DOHH2 (cell line): ENCODE measurements at regions not wholly inside any gene's neighbourhood (a gene's known extent, or its start where the extent isn't known, plus 50 kb on each side); places are given as distances from the start of the nearest gene placed in this dataset.

ENCODE experiments used
- H3F3A ChIP-seq: fragments of 200-600 bp; sonication (generic), shearing (Covaris generic); 2 replicates; pipeline ENCODE4 v1.6.0; 2016; ENCODE audit warnings: antibody characterized with exemption, mild to moderate bottlenecking; ENCODE audit not compliant: control insufficient read depth, insufficient read depth
- H3K27ac ChIP-seq: fragments of 200-600 bp; sonication (generic); 2 replicates; pipeline ENCODE4 v1.5.1; 2014; ENCODE audit warnings: low read depth, mild to moderate bottlenecking, low read length, moderate library complexity
- H3K27me3 ChIP-seq: fragments of 200-600 bp; sonication (generic); 2 replicates; pipeline ENCODE4 v1.6.1; 2014; ENCODE audit warnings: mild to moderate bottlenecking, low read length, mixed read lengths; ENCODE audit not compliant: control insufficient read depth
- H3K36me3 ChIP-seq: fragments of 200-600 bp; sonication (generic); 2 replicates; pipeline ENCODE4 v1.6.1; 2014; ENCODE audit warnings: mild to moderate bottlenecking, low read length, moderate library complexity, mixed read lengths; ENCODE audit not compliant: control insufficient read depth
- H3K4me1 ChIP-seq: fragments of 200-600 bp; sonication (generic); 2 replicates; pipeline ENCODE4 v1.6.1; 2014; ENCODE audit warnings: mild to moderate bottlenecking, low read length, mixed read lengths; ENCODE audit not compliant: control insufficient read depth
- H3K4me2 ChIP-seq: fragments of 200-600 bp; sonication (generic); 2 replicates; pipeline ENCODE4 v1.6.0; 2014; ENCODE audit warnings: mild to moderate bottlenecking, low read length, moderate library complexity
- H3K4me3 ChIP-seq: fragments of 200-600 bp; sonication (generic); 2 replicates; pipeline ENCODE4 v1.5.1; 2014; ENCODE audit warnings: mild to moderate bottlenecking, low read length, mixed read lengths
- H3K79me2 ChIP-seq: fragments of 200-600 bp; sonication (generic); 2 replicates; pipeline ENCODE4 v1.6.1; 2014; ENCODE audit warnings: mild to moderate bottlenecking, low read length, mixed read lengths; ENCODE audit not compliant: control insufficient read depth
- H3K9me2 ChIP-seq: fragments of 200-600 bp; sonication (generic); replicated peaks from 2 replicates; pipeline ENCODE4 v1.6.1; 2014; ENCODE audit warnings: mild to moderate bottlenecking, low read length, mixed read lengths; ENCODE audit not compliant: control insufficient read depth
- H3K9me3 ChIP-seq: fragments of 200-600 bp; sonication (generic); 2 replicates; pipeline ENCODE4 v1.6.1; 2014; ENCODE audit warnings: antibody characterized with exemption, low read length, mixed read lengths; ENCODE audit not compliant: control insufficient read depth, insufficient read depth
- H4K20me1 ChIP-seq: fragments of 200-600 bp; sonication (generic); 2 replicates; pipeline ENCODE4 v1.6.0; 2014; ENCODE audit warnings: low read depth, mild to moderate bottlenecking, antibody characterized with exemption, low read length, moderate library complexity; ENCODE audit not compliant: control insufficient read depth, insufficient read depth
- CTCF ChIP-seq: fragments of 200-600 bp; sonication (generic); IDR thresholded peaks from one replicate; pipeline ENCODE4 v1.5.1; 2014; ENCODE audit warnings: antibody characterized with exemption, mild to moderate bottlenecking, low read depth, low read length; ENCODE audit not compliant: poor library complexity, severe bottlenecking
- EZH2phosphoT487 ChIP-seq: fragments of 200-600 bp; sonication (generic); IDR thresholded peaks from 2 replicates; pipeline ENCODE4 v1.6.1; 2017; ENCODE audit warnings: borderline replicate concordance, mild to moderate bottlenecking, antibody characterized with exemption, low read length, moderate library complexity, mixed read lengths

DNA sequence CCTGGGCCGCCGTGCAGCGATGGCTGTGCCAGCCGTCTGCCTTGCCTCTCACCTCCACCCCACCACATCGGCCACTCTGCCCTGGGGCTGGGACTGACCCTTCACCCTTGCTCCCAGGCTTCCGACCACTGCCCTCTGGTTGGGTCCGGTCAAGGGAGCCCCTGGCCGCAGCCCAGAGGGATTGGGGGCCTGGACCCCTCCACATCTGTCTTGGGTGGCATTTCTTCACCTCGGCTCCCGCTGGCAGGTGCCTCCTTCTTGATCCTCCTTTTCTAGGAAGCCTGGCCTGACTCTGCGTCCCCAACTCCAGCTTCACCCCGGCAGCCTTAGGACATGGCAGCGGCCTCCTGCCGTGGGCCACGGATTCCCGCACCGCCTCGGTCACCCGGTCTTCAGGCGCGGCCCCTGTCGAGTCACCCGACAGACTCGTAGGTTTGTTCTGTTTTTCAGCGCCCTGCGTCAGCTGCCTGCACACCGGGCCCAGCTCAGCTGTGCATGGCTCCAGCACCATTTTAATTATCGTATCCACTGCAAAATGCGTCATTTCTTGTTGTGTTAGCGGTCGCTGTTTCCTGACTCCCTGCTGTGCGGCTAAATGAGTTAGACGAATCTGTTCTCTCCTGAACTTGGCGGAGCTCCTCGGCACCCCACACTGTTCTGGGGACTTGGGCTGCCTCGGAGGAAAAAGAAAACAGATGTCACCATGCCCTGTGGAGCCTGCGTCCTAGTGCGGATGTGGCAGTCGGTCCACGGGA is 124.0 kb downstream of the FAM53A start:
- Histone ChIP-seq H3K36me3 (no peaks in the 10 kb centered on the region), H3F3A (no peaks in the 10 kb centered on the region), H3K4me2 (no peak overlapping the region), H3K79me2 (no peaks in the 10 kb centered on the region), H3K4me1 (no peaks in the 10 kb centered on the region), H4K20me1 (no peaks in the 10 kb centered on the region), H3K4me3 (no peak overlapping the region), H3K9me3 (no peaks in the 10 kb centered on the region), H3K27ac (no peak overlapping the region), H3K9me2 (no peaks in the 10 kb centered on the region), H3K27me3 (no peaks in the 10 kb centered on the region)
- no peak for TF ChIP-seq CTCF
- TF ChIP-seq EZH2phosphoT487, result no peak

GRCh38 chr4:1558205-1558604 is 125.9 kb downstream of the FAM53A start:
- Histone ChIP-seq H3K4me2 (no peak overlapping the region), H3K4me3 (no peak overlapping the region), H3K27me3 (no peaks in the 10 kb centered on the region), H3K4me1 (no peaks in the 10 kb centered on the region), H3K36me3 (no peaks in the 10 kb centered on the region), H3K27ac (no peak overlapping the region), H3K9me3 (no peaks in the 10 kb centered on the region), H3K9me2 (no peaks in the 10 kb centered on the region), H3K79me2 (no peaks in the 10 kb centered on the region), H4K20me1 (no peaks in the 10 kb centered on the region), H3F3A (no peaks in the 10 kb centered on the region)
- no peak for TF ChIP-seq EZH2phosphoT487
- TF ChIP-seq CTCF, result no peak

GRCh38 chr4:1557221-1557597 is 126.9 kb downstream of the FAM53A start:
- no peaks in the 10 kb centered on the region for H3K27me3 ChIP-seq
- H4K20me1 ChIP-seq, result no peaks in the 10 kb centered on the region
- H3F3A ChIP-seq, result no peaks in the 10 kb centered on the region
- TF ChIP-seq CTCF (no peak), EZH2phosphoT487 (no peak)
- no peaks in the 10 kb centered on the region for H3K9me3 ChIP-seq
- no peaks in the 10 kb centered on the region for H3K4me1 ChIP-seq
- H3K4me3 ChIP-seq, result no peak overlapping the region
- no peak overlapping the region for H3K4me2 ChIP-seq
- H3K36me3 ChIP-seq, result no peaks in the 10 kb centered on the region
- H3K27ac ChIP-seq, result no peak overlapping the region
- no peaks in the 10 kb centered on the region for H3K79me2 ChIP-seq
- H3K9me2 ChIP-seq, result no peaks in the 10 kb centered on the region
